ENCODE measurements at regions not wholly inside any gene's neighbourhood (a gene's known extent, or its start where the extent isn't known, plus 50 kb on each side); places are given as distances from the start of the nearest gene placed in this dataset.

DNA sequence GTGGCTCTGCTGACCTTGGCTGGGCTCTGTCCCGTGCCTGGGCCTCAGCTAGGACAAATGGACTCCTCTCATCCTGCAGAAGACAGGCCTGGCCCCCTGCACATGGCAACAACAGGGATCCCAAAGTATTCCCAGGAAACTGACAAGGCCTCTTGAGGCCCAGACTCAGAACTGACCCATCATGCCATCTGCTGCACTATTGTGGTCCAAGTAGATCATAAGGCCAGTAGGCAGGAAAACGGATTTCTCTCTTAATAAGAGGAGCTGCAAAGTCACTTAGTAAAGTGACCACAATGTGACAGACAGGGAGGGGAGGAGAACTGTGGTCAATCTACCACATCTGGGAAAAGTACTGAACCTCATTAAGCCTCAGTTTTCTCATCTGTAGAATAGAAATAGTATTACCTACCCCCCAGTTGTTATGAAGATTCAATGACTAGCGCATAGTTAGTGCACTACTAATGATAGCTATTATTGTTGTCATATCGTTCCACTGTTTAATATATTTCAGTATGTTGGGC is 62.1 kb upstream of the TNRC6A start:
- no peaks in the 10 kb centered on the region for H3K36me3 ChIP-seq (ENCODE audit: control insufficient read depth in 2 of 2, extremely low read depth in 1 of 2, insufficient read depth in 1 of 2, low read length in 1 of 2)
- Mint-ChIP-seq H3K9me3 (no peaks in the 10 kb centered on the region), H3K4me3 (no peak overlapping the region), H3K27me3 (peaks cover 20 to 21% of the 10 kb centered on the region in 2 donors), H3K36me3 (no peaks in the 10 kb centered on the region), H3K27ac (no peak overlapping the region), H3K4me1 (peaks cover 3 to 10% (median 4%) of the 10 kb centered on the region in 3 donors)
- no peak overlapping the region for H3K4me3 ChIP-seq (ENCODE audit: control insufficient read depth in 1 of 2, extremely low read depth in 1 of 2, low read length in 1 of 2)
- no peaks in the 10 kb centered on the region for H3K4me1 ChIP-seq (ENCODE audit: control insufficient read depth in 1 of 2, extremely low read depth in 1 of 2, insufficient read depth in 2 of 2, low read length in 2 of 2)
- CTCF ChIA-PET = no interaction called here
- peaks cover 2 to 21% of the 10 kb centered on the region in 2 experiments for H3K27me3 ChIP-seq (replicated peaks in 1 of 2; ENCODE audit: control insufficient read depth in 2 of 2, extremely low read depth in 1 of 2, insufficient read depth in 2 of 2, low read length in 1 of 2)
- DNase-seq (no peak), ATAC-seq (replicated peaks in 1 of 4) (no peak)
- WGBS (ENCODE audit: insufficient coverage) = 87% methylated on average over 3 of the region's 4 CpGs
- no peak overlapping the region for H3K27ac ChIP-seq (ENCODE audit: low read length)
- H3K9me3 ChIP-seq = no peaks in the 10 kb centered on the region
- POLR2A ChIA-PET = no interaction called here

- peaks cover 2 to 14% of the 10 kb centered on the region in 2 experiments for H3K27me3 ChIP-seq (replicated peaks in 1 of 2; ENCODE audit: control insufficient read depth in 2 of 2, extremely low read depth in 1 of 2, insufficient read depth in 2 of 2, low read length in 1 of 2)
- Mint-ChIP-seq H3K27ac (no peak overlapping the region), H3K27me3 (peaks cover 16 to 19% of the 10 kb centered on the region in 2 donors), H3K36me3 (no peaks in the 10 kb centered on the region), H3K9me3 (no peaks in the 10 kb centered on the region), H3K4me3 (no peak overlapping the region), H3K4me1 (peaks cover 3 to 6% (median 4%) of the 10 kb centered on the region in 3 donors)
- ATAC-seq (replicated peaks in 1 of 4) (no peak), DNase-seq (no peak)
- H3K36me3 ChIP-seq (ENCODE audit: control insufficient read depth in 2 of 2, extremely low read depth in 1 of 2, insufficient read depth in 1 of 2, low read length in 1 of 2) = no peaks in the 10 kb centered on the region
- no peaks in the 10 kb centered on the region for H3K4me1 ChIP-seq (ENCODE audit: control insufficient read depth in 1 of 2, extremely low read depth in 1 of 2, insufficient read depth in 2 of 2, low read length in 2 of 2)
- 48% methylated on average over 3 of the region's 9 CpGs for WGBS (ENCODE audit: insufficient coverage)
- no peak overlapping the region for H3K27ac ChIP-seq (ENCODE audit: low read length)
- H3K4me3 ChIP-seq (ENCODE audit: control insufficient read depth in 1 of 2, extremely low read depth in 1 of 2, low read length in 1 of 2) = no peak overlapping the region
- no peaks in the 10 kb centered on the region for H3K9me3 ChIP-seq
- ChIA-PET POLR2A (no interaction called here), CTCF (no interaction called here)
Observed at GRCh38 chr16:24668481-24669061, 60.9 kb upstream of the TNRC6A start.

- peaks cover 2 to 14% of the 10 kb centered on the region in 2 experiments for H3K27me3 ChIP-seq (replicated peaks in 1 of 2; ENCODE audit: control insufficient read depth in 2 of 2, extremely low read depth in 1 of 2, insufficient read depth in 2 of 2, low read length in 1 of 2)
- no peaks in the 10 kb centered on the region for H3K4me1 ChIP-seq (ENCODE audit: control insufficient read depth in 1 of 2, extremely low read depth in 1 of 2, insufficient read depth in 2 of 2, low read length in 2 of 2)
- H3K9me3 ChIP-seq = no peaks in the 10 kb centered on the region
- H3K36me3 ChIP-seq (ENCODE audit: control insufficient read depth in 2 of 2, extremely low read depth in 1 of 2, insufficient read depth in 1 of 2, low read length in 1 of 2) = no peaks in the 10 kb centered on the region
- no peak overlapping the region for H3K4me3 ChIP-seq (ENCODE audit: control insufficient read depth in 1 of 2, extremely low read depth in 1 of 2, low read length in 1 of 2)
- Mint-ChIP-seq H3K4me1 (peaks cover 3 to 6% (median 4%) of the 10 kb centered on the region in 3 donors), H3K27ac (peak overlapping the region in 1 of 2 donors; percentile 19), H3K36me3 (no peaks in the 10 kb centered on the region), H3K27me3 (peaks cover 11 to 15% of the 10 kb centered on the region in 2 donors), H3K4me3 (no peak overlapping the region), H3K9me3 (no peaks in the 10 kb centered on the region)
- DNase-seq = no peak
- ChIA-PET POLR2A (no interaction called here), CTCF (no interaction called here)
- H3K27ac ChIP-seq (ENCODE audit: low read length) = no peak overlapping the region
- 64% methylated on average over 17 of the region's 22 CpGs for WGBS (ENCODE audit: insufficient coverage)
- no peak for ATAC-seq (replicated peaks in 1 of 4)
Observed at GRCh38 chr16:24670623-24671454, 58.6 kb upstream of the TNRC6A start.

DNA sequence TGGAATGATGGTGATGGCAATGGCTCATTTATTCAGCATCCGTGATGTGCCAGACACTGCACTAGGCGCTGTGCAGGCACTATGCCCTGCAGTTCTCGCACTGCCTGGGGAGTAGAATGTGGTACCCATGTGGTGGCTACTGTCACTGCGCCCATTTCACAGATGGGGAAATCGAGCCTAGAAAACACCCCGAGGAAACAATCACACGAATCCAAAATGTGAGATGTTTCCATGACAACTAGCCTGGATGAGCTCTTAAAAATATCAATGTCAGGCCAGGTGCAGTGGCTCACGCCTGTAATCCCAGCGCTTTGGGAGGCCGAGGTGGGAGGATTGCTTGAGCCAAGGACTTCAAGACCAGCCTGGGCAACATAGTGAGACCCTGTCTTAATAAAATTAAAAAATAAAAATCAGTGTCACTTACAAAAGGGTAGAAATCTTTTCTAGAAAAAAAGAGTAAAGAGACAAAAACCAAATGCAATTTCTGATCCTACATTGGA is 57.9 kb upstream of the TNRC6A start:
- Mint-ChIP-seq H3K4me3 (no peak overlapping the region), H3K9me3 (no peaks in the 10 kb centered on the region)
- CTCF ChIA-PET = no interaction called here

DNA sequence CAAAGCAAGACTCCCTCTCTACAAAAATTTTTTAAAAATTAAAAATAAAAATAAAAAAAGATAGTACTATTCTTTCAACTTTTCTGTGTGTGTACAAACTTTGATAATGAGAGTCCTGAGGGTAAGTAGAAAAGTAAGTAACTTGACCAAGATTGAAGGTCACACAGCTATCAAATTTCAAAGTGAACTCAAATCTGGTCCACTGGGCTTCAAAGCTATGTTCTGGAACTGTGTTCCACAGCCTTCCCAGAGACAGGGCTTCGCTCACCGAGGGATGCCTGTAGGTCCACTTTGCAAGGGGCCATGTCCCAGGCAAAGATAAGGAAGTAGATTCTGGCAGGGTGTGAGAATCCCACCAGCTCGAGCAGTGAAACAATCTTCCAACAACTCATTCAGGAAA is 56.3 kb upstream of the TNRC6A start:
- no peak overlapping the region for H3K4me3 ChIP-seq (ENCODE audit: control insufficient read depth in 1 of 2, extremely low read depth in 1 of 2, low read length in 1 of 2)
- peaks cover 3 to 6% (median 4%) of the 10 kb centered on the region in 3 donors for H3K4me1 Mint-ChIP-seq
- DNase-seq (no peak), ATAC-seq (replicated peaks in 1 of 4) (no peak)
- no peaks in the 10 kb centered on the region for H3K36me3 Mint-ChIP-seq
- H3K27me3 Mint-ChIP-seq = peaks cover 14 to 20% of the 10 kb centered on the region in 2 donors
- H3K36me3 ChIP-seq (ENCODE audit: control insufficient read depth in 2 of 2, extremely low read depth in 1 of 2, insufficient read depth in 1 of 2, low read length in 1 of 2) = no peaks in the 10 kb centered on the region
- POLR2A ChIA-PET = no interaction called here
- no peak overlapping the region for H3K27ac Mint-ChIP-seq
- H3K27me3 ChIP-seq (replicated peaks in 1 of 2; ENCODE audit: control insufficient read depth in 2 of 2, extremely low read depth in 1 of 2, insufficient read depth in 2 of 2, low read length in 1 of 2) = peaks cover 4 to 16% of the 10 kb centered on the region in 2 experiments
- no peaks in the 10 kb centered on the region for H3K9me3 ChIP-seq
- H3K4me3 Mint-ChIP-seq = no peak overlapping the region
- WGBS (ENCODE audit: insufficient coverage) = no CpG with 5 or more reads among the region's 3 CpGs
- CTCF ChIA-PET = no interaction called here
- no peak overlapping the region for H3K27ac ChIP-seq (ENCODE audit: low read length)
- H3K4me1 ChIP-seq (ENCODE audit: control insufficient read depth in 1 of 2, extremely low read depth in 1 of 2, insufficient read depth in 2 of 2, low read length in 2 of 2) = no peaks in the 10 kb centered on the region
- no peaks in the 10 kb centered on the region for H3K9me3 Mint-ChIP-seq

More for the DNA sequence above, 57.9 kb upstream of the TNRC6A start:
- no peak overlapping the region for H3K27ac ChIP-seq (ENCODE audit: low read length)
- H3K4me1 ChIP-seq (ENCODE audit: control insufficient read depth in 1 of 2, extremely low read depth in 1 of 2, insufficient read depth in 2 of 2, low read length in 2 of 2) = no peaks in the 10 kb centered on the region
- H3K4me3 ChIP-seq (ENCODE audit: control insufficient read depth in 1 of 2, extremely low read depth in 1 of 2, low read length in 1 of 2) = no peak overlapping the region
- WGBS (ENCODE audit: insufficient coverage) = 88% methylated on average over 8 of the region's 10 CpGs
- ATAC-seq (replicated peaks in 1 of 4) (no peak), DNase-seq (no peak)
- peaks cover 4 to 14% of the 10 kb centered on the region in 2 experiments for H3K27me3 ChIP-seq (replicated peaks in 1 of 2; ENCODE audit: control insufficient read depth in 2 of 2, extremely low read depth in 1 of 2, insufficient read depth in 2 of 2, low read length in 1 of 2)
- Mint-ChIP-seq H3K4me1 (peaks cover 3 to 6% (median 4%) of the 10 kb centered on the region in 3 donors), H3K27me3 (peaks cover 11 to 15% of the 10 kb centered on the region in 2 donors), H3K27ac (no peak overlapping the region), H3K36me3 (no peaks in the 10 kb centered on the region)
- POLR2A ChIA-PET = no interaction called here
- H3K9me3 ChIP-seq = no peaks in the 10 kb centered on the region
- H3K36me3 ChIP-seq (ENCODE audit: control insufficient read depth in 2 of 2, extremely low read depth in 1 of 2, insufficient read depth in 1 of 2, low read length in 1 of 2) = no peaks in the 10 kb centered on the region

- no CpG with 5 or more reads among the region's 5 CpGs for WGBS (ENCODE audit: insufficient coverage)
- peaks cover 18 to 23% of the 10 kb centered on the region in 2 donors for H3K27me3 Mint-ChIP-seq
- Histone ChIP-seq H3K27ac (ENCODE audit: low read length) (no peak overlapping the region), H3K36me3 (ENCODE audit: control insufficient read depth in 2 of 2, extremely low read depth in 1 of 2, insufficient read depth in 1 of 2, low read length in 1 of 2) (no peaks in the 10 kb centered on the region), H3K9me3 (no peaks in the 10 kb centered on the region), H3K27me3 (replicated peaks in 1 of 2; ENCODE audit: control insufficient read depth in 2 of 2, extremely low read depth in 1 of 2, insufficient read depth in 2 of 2, low read length in 1 of 2) (peaks cover 4 to 16% of the 10 kb centered on the region in 2 experiments), H3K4me3 (ENCODE audit: control insufficient read depth in 1 of 2, extremely low read depth in 1 of 2, low read length in 1 of 2) (no peak overlapping the region), H3K4me1 (ENCODE audit: control insufficient read depth in 1 of 2, extremely low read depth in 1 of 2, insufficient read depth in 2 of 2, low read length in 2 of 2) (no peaks in the 10 kb centered on the region)
- no peak overlapping the region for H3K4me3 Mint-ChIP-seq
- H3K4me1 Mint-ChIP-seq = no peaks in the 10 kb centered on the region
- DNase-seq (no peak), ATAC-seq (replicated peaks in 1 of 4) (no peak)
- ChIA-PET CTCF (no interaction called here), POLR2A (interaction anchor here in 1 of 2 donors (0.6 kb wide), 1 partner anchor 153 kb away, joined by 3 read pairs; no protein-coding TSS in a partner anchor)
- no peaks in the 10 kb centered on the region for H3K36me3 Mint-ChIP-seq
- H3K9me3 Mint-ChIP-seq = no peaks in the 10 kb centered on the region
- no peak overlapping the region for H3K27ac Mint-ChIP-seq
Observed at GRCh38 chr16:24674877-24675276, 54.6 kb upstream of the TNRC6A start.

All from T-cell (primary cell).